ENCODE measurements at regions not wholly inside any gene's neighbourhood (a gene's known extent, or its start where the extent isn't known, plus 50 kb on each side); places are given as distances from the start of the nearest gene placed in this dataset.
"Not testable (repeated sequence)": the region's sequence is repeated elsewhere in the genome, so short reads cannot be mapped to it uniquely, and the experiment has no call there.

- no peak for ATAC-seq
Observed at GRCh38 chr22:22977479-22978200, 90.0 kb downstream of the IGLL5 start.

- no peak for ATAC-seq
Observed at GRCh38 chr22:22978637-22979036, 91.0 kb downstream of the IGLL5 start.

GRCh38 chr22:22979121-22979724, 91.1 kb upstream of the GNAZ start:
- ATAC-seq: no peak

GRCh38 chr22:22979954-22980353, 90.4 kb upstream of the GNAZ start:
- ATAC-seq: no peak

- no peak for ATAC-seq
Observed at GRCh38 chr22:22981670-22982571, 88.4 kb upstream of the GNAZ start.

- ATAC-seq: no peak
Observed at GRCh38 chr22:22982616-22983015, 87.7 kb upstream of the GNAZ start.

GRCh38 chr22:22983123-22983522, 87.2 kb upstream of the GNAZ start:
- no peak for ATAC-seq

- no peak for ATAC-seq
Observed at GRCh38 chr22:22983816-22984215, 86.5 kb upstream of the GNAZ start.

GRCh38 chr22:22984967-22985366, 85.4 kb upstream of the GNAZ start:
- no peak for ATAC-seq

GRCh38 chr22:22986008-22986407, 84.3 kb upstream of the GNAZ start:
- ATAC-seq: no peak

- no peak for ATAC-seq
Observed at GRCh38 chr22:22986640-22987039, 83.7 kb upstream of the GNAZ start.

- ATAC-seq: no peak
Observed at GRCh38 chr22:22988150-22988549, 82.2 kb upstream of the GNAZ start.

GRCh38 chr22:22988785-22989184, 81.5 kb upstream of the GNAZ start:
- ATAC-seq: no peak

GRCh38 chr22:22989856-22990255, 80.5 kb upstream of the GNAZ start:
- ATAC-seq: no peak

- ATAC-seq: not testable (repeated sequence)
Observed at GRCh38 chr22:22990711-22991505, 79.4 kb upstream of the GNAZ start.

- ATAC-seq: no peak
Observed at GRCh38 chr22:22992474-22992873, 77.8 kb upstream of the GNAZ start.

GRCh38 chr22:22993184-22993583, 77.1 kb upstream of the GNAZ start:
- no peak for ATAC-seq

GRCh38 chr22:22995166-22995565, 75.2 kb upstream of the GNAZ start:
- ATAC-seq: no peak

GRCh38 chr22:22996511-22997261, 73.6 kb upstream of the GNAZ start:
- no peak for ATAC-seq

GRCh38 chr22:22997262-22997898, 72.9 kb upstream of the GNAZ start:
- no peak for ATAC-seq

GRCh38 chr22:22997988-22998387, 72.3 kb upstream of the GNAZ start:
- ATAC-seq: no peak

GRCh38 chr22:22999523-22999922, 70.8 kb upstream of the GNAZ start:
- no peak for ATAC-seq
